BLaER1 (cell line): ENCODE measurements at regions not wholly inside any gene's neighbourhood (a gene's known extent, or its start where the extent isn't known, plus 50 kb on each side); places are given as distances from the start of the nearest gene placed in this dataset.

Source experiments
- H3K27ac ChIP-seq: shearing (Covaris generic); formaldehyde crosslinking; 2 replicates; pipeline ENCODE4 v1.8.1; 2022
- H3K27me3 ChIP-seq: shearing (Covaris generic); formaldehyde crosslinking; 2 replicates; pipeline ENCODE4 v1.8.1; 2022
- H3K36me3 ChIP-seq: shearing (Covaris generic); formaldehyde crosslinking; 2 replicates; pipeline ENCODE4 v1.8.1; 2022
- H3K4me1 ChIP-seq: shearing (Covaris generic); formaldehyde crosslinking; 2 replicates; pipeline ENCODE4 v1.8.1; 2022
- H3K4me2 ChIP-seq: shearing (Covaris generic); formaldehyde crosslinking; 2 replicates; pipeline ENCODE4 v1.8.1; 2022
- H3K4me3 ChIP-seq: shearing (Covaris generic); formaldehyde crosslinking; 2 replicates; pipeline ENCODE4 v1.8.1; 2022
- H3K9ac ChIP-seq: shearing (Covaris generic); formaldehyde crosslinking; 2 replicates; pipeline ENCODE4 v1.8.1; 2022
- H3K9me3 ChIP-seq: shearing (Covaris generic); formaldehyde crosslinking; 2 replicates; pipeline ENCODE4 v1.8.1; 2022
- H4K20me1 ChIP-seq: shearing (Covaris generic); formaldehyde crosslinking; 2 replicates; pipeline ENCODE4 v1.8.1; 2022
- Cebpa-rat ChIP-seq: shearing (Covaris generic); IDR thresholded peaks from 2 replicates; pipeline ENCODE4 v1.8.1; 2022

GRCh38 chr12:97005174-97005573 is 98.1 kb downstream of the NEDD1 start:
- Histone ChIP-seq H3K27ac (no peak overlapping the region), H3K4me1 (no peaks in the 10 kb centered on the region), H3K27me3 (no peaks in the 10 kb centered on the region), H3K9ac (no peak overlapping the region), H3K36me3 (no peaks in the 10 kb centered on the region), H3K9me3 (no peaks in the 10 kb centered on the region), H4K20me1 (no peaks in the 10 kb centered on the region), H3K4me2 (no peak overlapping the region), H3K4me3 (no peak overlapping the region)
- TF ChIP-seq Cebpa-rat = no peak

GRCh38 chr12:97005646-97006045 is 98.6 kb downstream of the NEDD1 start:
- Histone ChIP-seq H3K27ac (no peak overlapping the region), H3K9me3 (no peaks in the 10 kb centered on the region), H3K4me3 (no peak overlapping the region), H3K9ac (no peak overlapping the region), H3K4me1 (no peaks in the 10 kb centered on the region), H3K4me2 (no peak overlapping the region), H4K20me1 (no peaks in the 10 kb centered on the region), H3K36me3 (no peaks in the 10 kb centered on the region), H3K27me3 (no peaks in the 10 kb centered on the region)
- no peak for TF ChIP-seq Cebpa-rat

DNA sequence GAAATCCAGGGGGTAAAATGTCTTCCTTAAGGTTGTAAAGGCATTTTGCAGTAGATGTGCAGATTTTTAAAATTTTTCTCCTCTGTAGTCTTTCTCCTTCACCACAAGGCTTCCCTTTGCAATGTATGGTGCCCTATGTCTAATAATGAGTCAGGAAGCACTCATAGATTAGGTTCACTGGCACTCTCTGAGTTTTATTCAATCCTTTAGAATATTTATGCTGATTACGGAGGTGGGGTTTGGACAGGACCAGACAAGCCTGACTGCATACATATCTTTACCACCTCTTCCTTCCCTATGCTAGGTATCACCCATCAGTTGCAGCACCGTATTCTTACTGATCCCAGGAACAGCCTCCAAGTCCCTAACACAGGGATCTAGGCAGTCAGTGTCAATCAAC is 99.5 kb downstream of the NEDD1 start:
- no peak overlapping the region for H3K4me2 ChIP-seq
- no peaks in the 10 kb centered on the region for H4K20me1 ChIP-seq
- no peak for TF ChIP-seq Cebpa-rat
- no peaks in the 10 kb centered on the region for H3K27me3 ChIP-seq
- H3K9ac ChIP-seq = no peak overlapping the region
- no peak overlapping the region for H3K4me3 ChIP-seq
- no peaks in the 10 kb centered on the region for H3K9me3 ChIP-seq
- H3K27ac ChIP-seq = no peak overlapping the region
- H3K4me1 ChIP-seq = no peaks in the 10 kb centered on the region
- H3K36me3 ChIP-seq = no peaks in the 10 kb centered on the region

- H3K4me1 ChIP-seq = no peaks in the 10 kb centered on the region
- no peaks in the 10 kb centered on the region for H4K20me1 ChIP-seq
- no peaks in the 10 kb centered on the region for H3K27me3 ChIP-seq
- no peak overlapping the region for H3K4me3 ChIP-seq
- no peak for TF ChIP-seq Cebpa-rat
- H3K27ac ChIP-seq = no peak overlapping the region
- no peak overlapping the region for H3K9ac ChIP-seq
- peaks cover 12% of the 10 kb centered on the region; the same call in 1 of the 2 replicates for H3K9me3 ChIP-seq
- H3K4me2 ChIP-seq = no peak overlapping the region
- no peaks in the 10 kb centered on the region for H3K36me3 ChIP-seq
These were observed 109.1 kb downstream of the NEDD1 start for GRCh38 chr12:97016163-97016562.

DNA sequence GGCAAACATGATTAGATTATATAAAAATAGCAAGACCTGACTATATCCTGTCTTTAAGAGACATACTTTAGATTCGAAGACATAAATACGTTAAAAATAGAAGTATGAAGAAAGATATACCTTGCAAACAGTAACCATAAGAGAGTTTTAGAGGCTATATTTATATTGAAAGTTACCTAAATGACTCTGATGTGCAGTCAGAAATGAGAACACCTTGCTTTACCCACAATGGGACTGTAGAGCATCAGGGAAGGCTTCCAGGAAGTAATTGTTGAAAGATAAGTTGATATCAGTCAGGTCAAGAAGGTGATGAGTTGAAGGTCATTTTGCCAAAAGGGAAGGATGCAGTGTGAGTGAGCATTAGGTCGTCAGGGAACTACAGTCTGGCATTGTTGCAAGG is 110.2 kb downstream of the NEDD1 start:
- TF ChIP-seq Cebpa-rat = no peak
- Histone ChIP-seq H3K27me3 (no peaks in the 10 kb centered on the region), H3K36me3 (no peaks in the 10 kb centered on the region), H3K4me1 (no peaks in the 10 kb centered on the region), H4K20me1 (no peaks in the 10 kb centered on the region), H3K9me3 (peaks cover 12% of the 10 kb centered on the region; the same call in 1 of the 2 replicates), H3K4me3 (no peak overlapping the region), H3K9ac (no peak overlapping the region), H3K4me2 (no peak overlapping the region), H3K27ac (no peak overlapping the region)

DNA sequence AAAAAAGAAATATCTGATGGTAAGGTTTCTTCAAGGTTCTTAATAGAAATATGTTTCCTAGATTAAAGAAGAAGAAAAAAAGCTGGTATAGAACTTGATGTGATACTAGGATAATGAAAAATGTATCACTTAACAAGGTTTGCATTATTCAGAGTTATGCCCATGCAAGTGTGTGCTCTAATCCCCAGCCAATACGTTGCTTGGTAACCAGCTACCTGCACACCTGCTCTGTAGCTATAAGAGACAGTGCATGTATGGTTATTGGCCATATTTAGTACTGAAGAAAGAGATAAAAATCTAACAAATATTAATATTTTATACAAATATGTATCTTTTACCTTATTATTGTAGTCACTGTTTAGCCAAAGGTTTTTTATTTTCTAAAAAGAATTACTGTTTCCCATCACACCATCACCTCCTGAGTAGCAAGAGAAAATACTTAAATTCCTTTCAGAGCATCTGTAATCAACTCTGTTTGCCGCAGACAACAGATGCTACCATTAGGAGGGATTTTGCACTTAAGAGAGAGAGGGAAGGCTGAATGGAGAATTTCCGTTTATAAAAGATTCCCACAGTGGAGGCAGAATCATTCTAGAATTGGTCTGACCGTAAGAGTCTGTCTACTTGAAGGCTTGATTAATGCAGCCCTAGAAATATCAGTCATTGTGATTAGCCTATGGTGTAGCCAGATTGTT is 115.6 kb downstream of the NEDD1 start:
- Histone ChIP-seq H3K27ac (no peak overlapping the region), H3K4me1 (0 out of 2 replicates have a peak, but pooled peaks cover 5% of the 10 kb centered on the region), H3K4me2 (no peak overlapping the region), H3K4me3 (no peak overlapping the region), H3K27me3 (no peaks in the 10 kb centered on the region), H3K36me3 (no peaks in the 10 kb centered on the region), H3K9me3 (no peaks in the 10 kb centered on the region), H3K9ac (no peak overlapping the region), H4K20me1 (no peaks in the 10 kb centered on the region)
- TF ChIP-seq Cebpa-rat = no peak

- Histone ChIP-seq H3K9me3 (no peaks in the 10 kb centered on the region), H3K9ac (no peak overlapping the region), H3K4me1 (0 out of 2 replicates have a peak, but pooled peaks cover 5% of the 10 kb centered on the region), H3K4me3 (no peak overlapping the region), H3K4me2 (no peak overlapping the region), H3K36me3 (no peaks in the 10 kb centered on the region), H3K27ac (no peak overlapping the region), H3K27me3 (no peaks in the 10 kb centered on the region), H4K20me1 (no peaks in the 10 kb centered on the region)
- TF ChIP-seq Cebpa-rat = no peak
These were observed 117.3 kb downstream of the NEDD1 start for GRCh38 chr12:97024393-97024792.

DNA sequence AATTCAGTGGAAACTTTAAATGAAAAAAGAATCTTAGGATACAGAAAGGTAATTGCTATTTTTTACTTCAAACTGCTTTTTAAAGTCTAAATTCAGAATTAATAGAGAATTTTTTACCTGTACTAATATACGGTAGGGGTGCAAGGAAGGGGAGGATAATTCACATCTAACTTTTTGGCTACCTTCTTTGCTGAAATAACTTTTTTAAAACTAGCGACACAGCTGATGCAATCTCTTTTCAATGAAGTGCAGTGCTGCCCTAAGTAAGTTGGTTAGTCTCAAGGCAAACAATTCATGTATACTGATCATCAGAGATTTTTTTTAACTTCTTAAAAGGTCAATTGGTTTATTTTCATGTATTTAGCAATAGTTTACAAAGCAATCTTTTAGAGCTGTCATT is 119.8 kb downstream of the NEDD1 start:
- 0 out of 2 replicates have a peak, but pooled peaks cover 5% of the 10 kb centered on the region for H3K4me1 ChIP-seq
- H3K36me3 ChIP-seq = no peaks in the 10 kb centered on the region
- no peak for TF ChIP-seq Cebpa-rat
- H3K27ac ChIP-seq = no peak overlapping the region
- H3K9me3 ChIP-seq = no peaks in the 10 kb centered on the region
- H3K4me2 ChIP-seq = no peak overlapping the region
- H4K20me1 ChIP-seq = no peaks in the 10 kb centered on the region
- no peak overlapping the region for H3K4me3 ChIP-seq
- no peaks in the 10 kb centered on the region for H3K27me3 ChIP-seq
- H3K9ac ChIP-seq = no peak overlapping the region

GRCh38 chr12:97027482-97027881 is 120.4 kb downstream of the NEDD1 start:
- H3K9ac ChIP-seq = no peak overlapping the region
- no peak overlapping the region for H3K27ac ChIP-seq
- no peak overlapping the region for H3K4me2 ChIP-seq
- H3K36me3 ChIP-seq = no peaks in the 10 kb centered on the region
- TF ChIP-seq Cebpa-rat = no peak
- H3K4me1 ChIP-seq = 0 out of 2 replicates have a peak, but pooled peaks cover 5% of the 10 kb centered on the region
- no peak overlapping the region for H3K4me3 ChIP-seq
- H3K9me3 ChIP-seq = no peaks in the 10 kb centered on the region
- H3K27me3 ChIP-seq = no peaks in the 10 kb centered on the region
- H4K20me1 ChIP-seq = no peaks in the 10 kb centered on the region

- no peak for TF ChIP-seq Cebpa-rat
- no peaks in the 10 kb centered on the region for H4K20me1 ChIP-seq
- no peaks in the 10 kb centered on the region; the same call in 1 of the 2 replicates for H3K27me3 ChIP-seq
- H3K9me3 ChIP-seq = no peaks in the 10 kb centered on the region
- no peak overlapping the region for H3K27ac ChIP-seq
- H3K4me1 ChIP-seq = peaks cover 10% of the 10 kb centered on the region
- H3K4me3 ChIP-seq = no peak overlapping the region
- H3K4me2 ChIP-seq = no peak overlapping the region
- no peak overlapping the region for H3K9ac ChIP-seq
- H3K36me3 ChIP-seq = no peaks in the 10 kb centered on the region
These were observed 131.1 kb downstream of the NEDD1 start for GRCh38 chr12:97038131-97038530.
